H9 (cell line): ENCODE measurements at regions not wholly inside any gene's neighbourhood (a gene's known extent, or its start where the extent isn't known, plus 50 kb on each side); places are given as distances from the start of the nearest gene placed in this dataset.

ENCODE experiments used
- DNase-seq: peaks from one replicate; pipeline ENCODE4 v3.0.0-alpha.2; 2017
- H2AFZ ChIP-seq: one replicate; pipeline ENCODE4 v1.6.1; 2013; ENCODE audit warnings: mild to moderate bottlenecking, low read length, control low read depth, moderate library complexity
- H2AK5ac ChIP-seq: 2 replicates; pipeline ENCODE4 v1.6.1; 2013; ENCODE audit warnings: low read length, control low read depth, mixed read lengths; ENCODE audit not compliant: insufficient read length
- H2BK120ac ChIP-seq: one replicate; pipeline ENCODE4 v1.6.1; 2013; ENCODE audit warnings: low read depth, mild to moderate bottlenecking, low read length, control low read depth, inconsistent platforms; ENCODE audit not compliant: poor library complexity, severe bottlenecking
- H2BK12ac ChIP-seq: 2 replicates; pipeline ENCODE4 v1.6.1; 2013; ENCODE audit warnings: low read length, control low read depth, mixed read lengths, low read depth; ENCODE audit not compliant: insufficient read length
- H2BK15ac ChIP-seq: 2 replicates; pipeline ENCODE4 v1.6.1; 2013; ENCODE audit warnings: low read depth, low read length, control low read depth
- H2BK20ac ChIP-seq: one replicate; pipeline ENCODE4 v1.6.1; 2013; ENCODE audit warnings: low read depth, mild to moderate bottlenecking, low read length, control low read depth, inconsistent platforms; ENCODE audit not compliant: poor library complexity, severe bottlenecking
- H2BK5ac ChIP-seq: 2 replicates; pipeline ENCODE4 v1.6.1; 2013; ENCODE audit warnings: low read length, control low read depth, mixed read lengths; ENCODE audit not compliant: insufficient read length
- H3K14ac ChIP-seq: 2 replicates; pipeline ENCODE4 v1.6.1; 2013; ENCODE audit warnings: low read length, control low read depth; ENCODE audit not compliant: insufficient read depth
- H3K18ac ChIP-seq: 2 replicates; pipeline ENCODE4 v1.6.1; 2013; ENCODE audit warnings: low read depth, mild to moderate bottlenecking, mixed read lengths, low read length, control low read depth; ENCODE audit not compliant: insufficient read length
- H3K23ac ChIP-seq: 2 replicates; pipeline ENCODE4 v1.6.1; 2013; ENCODE audit warnings: low read length, control low read depth, mixed read lengths, low read depth; ENCODE audit not compliant: insufficient read length
- H3K23me2 ChIP-seq: 2 replicates; pipeline ENCODE4 v1.6.1; 2013; ENCODE audit warnings: low read depth, mild to moderate bottlenecking, mixed read lengths, low read length, control low read depth; ENCODE audit not compliant: insufficient read length, poor library complexity, severe bottlenecking
- H3K27ac ChIP-seq: 2 replicates; pipeline ENCODE4 v1.5.1; 2013; ENCODE audit warnings: low read length, control low read depth, mixed read lengths, low read depth; ENCODE audit not compliant: insufficient read length
- H3K27me3 ChIP-seq: 2 replicates; pipeline ENCODE4 v1.6.1; 2013; ENCODE audit warnings: low read length, control low read depth, inconsistent platforms; ENCODE audit not compliant: insufficient read depth
- H3K4ac ChIP-seq: 2 replicates; pipeline ENCODE4 v1.6.1; 2013; ENCODE audit warnings: low read depth, mild to moderate bottlenecking, control low read depth, inconsistent platforms, low read length, moderate library complexity
- H3K4me1 ChIP-seq: 2 replicates; pipeline ENCODE4 v1.6.1; 2013; ENCODE audit warnings: low read length, control low read depth, inconsistent platforms; ENCODE audit not compliant: insufficient read depth
- H3K4me2 ChIP-seq: 2 replicates; pipeline ENCODE4 v1.6.1; 2013; ENCODE audit warnings: low read length, control low read depth, mixed read lengths; ENCODE audit not compliant: insufficient read length, insufficient read depth
- H3K56ac ChIP-seq: 2 replicates; pipeline ENCODE4 v1.6.1; 2013; ENCODE audit warnings: low read depth, mild to moderate bottlenecking, mixed read lengths, low read length, control low read depth; ENCODE audit not compliant: insufficient read length
- H3K79me1 ChIP-seq: 2 replicates; pipeline ENCODE4 v1.6.1; 2013; ENCODE audit warnings: low read depth, mild to moderate bottlenecking, moderate library complexity, low read length, control low read depth, inconsistent platforms; ENCODE audit not compliant: insufficient read depth, poor library complexity, severe bottlenecking
- H3K79me2 ChIP-seq: 2 replicates; pipeline ENCODE4 v1.6.1; 2013; ENCODE audit warnings: low read length, control low read depth, inconsistent platforms; ENCODE audit not compliant: insufficient read depth
- H3K9ac ChIP-seq: 2 replicates; pipeline ENCODE4 v1.6.1; 2013; ENCODE audit warnings: low read length, control low read depth, mixed read lengths; ENCODE audit not compliant: insufficient read length; ENCODE audit errors: extremely low read depth
- H3K9me3 ChIP-seq: one replicate; pipeline ENCODE4 v1.6.1; 2013; ENCODE audit warnings: low read depth, low read length, inconsistent platforms; ENCODE audit not compliant: control insufficient read depth
- H3T11ph ChIP-seq: one replicate; pipeline ENCODE4 v1.6.1; 2013; ENCODE audit warnings: mild to moderate bottlenecking, low read length, control low read depth, inconsistent platforms
- H4K20me1 ChIP-seq: one replicate; pipeline ENCODE4 v1.6.1; 2013; ENCODE audit not compliant: control insufficient read depth, insufficient read length, insufficient read depth
- H4K5ac ChIP-seq: 2 replicates; pipeline ENCODE4 v1.6.1; 2013; ENCODE audit warnings: low read depth, mild to moderate bottlenecking, mixed read lengths, low read length, control low read depth; ENCODE audit not compliant: insufficient read length
- H4K8ac ChIP-seq: replicated peaks from 2 replicates; pipeline ENCODE4 v1.6.1; 2013; ENCODE audit warnings: low read length, control low read depth, mixed read lengths, low read depth; ENCODE audit not compliant: insufficient read length
- H4K91ac ChIP-seq: 2 replicates; pipeline ENCODE4 v1.6.1; 2013; ENCODE audit warnings: low read depth, mild to moderate bottlenecking, moderate library complexity, mixed read lengths, low read length, control low read depth; ENCODE audit not compliant: insufficient read length
- H3K27ac Mint-ChIP-seq, 3 experiments: 2 replicates in 2 of 3; 3 replicates in 1 of 3; pipeline ENCODE4 v1.8.0; 2020 to 2021; ENCODE audit warnings: mixed read lengths in 3 of 3, mild to moderate bottlenecking in 1 of 3, moderate library complexity in 1 of 3
- H3K27me3 Mint-ChIP-seq: 2 replicates; pipeline ENCODE4 v1.8.0; 2021; ENCODE audit warnings: low read depth, mild to moderate bottlenecking, moderate library complexity, mixed read lengths
- H3K36me3 Mint-ChIP-seq, 3 experiments: 2 replicates in 2 of 3; 3 replicates in 1 of 3; pipeline ENCODE4 v1.8.0; 2020 to 2021; ENCODE audit warnings: low read depth in 3 of 3, mixed read lengths in 3 of 3; ENCODE audit not compliant: insufficient read depth in 1 of 3
- H3K4me1 Mint-ChIP-seq, 2 experiments: 2 replicates each; pipeline ENCODE4 v1.8.0; 2020; ENCODE audit warnings: mixed read lengths in 2 of 2
- H3K4me3 Mint-ChIP-seq, 2 experiments: 2 replicates in 1 of 2; 3 replicates in 1 of 2; pipeline ENCODE4 v1.8.0; 2020 to 2021; ENCODE audit warnings: mild to moderate bottlenecking in 2 of 2, mixed read lengths in 2 of 2, moderate library complexity in 1 of 2
- H3K9me3 Mint-ChIP-seq, 2 experiments: 2 replicates in 1 of 2; 3 replicates in 1 of 2; pipeline ENCODE4 v1.8.0; 2020; ENCODE audit warnings: mild to moderate bottlenecking in 2 of 2, mixed read lengths in 2 of 2, moderate library complexity in 1 of 2
- whole genome bisulfite sequencing: extraction: QIAGEN DNeasy Blood & Tissue Kit; methylation state at CpG from one replicate; pipeline ENCODE4 v1.1.7; 2013; ENCODE audit warnings: missing lambda C conversion rate, low lambda C conversion rate, mixed read lengths; ENCODE audit not compliant: insufficient read length; ENCODE audit errors: extremely low coverage; 5-methylcytosine and 5-hydroxymethylcytosine counted together
- TF ChIP-seq, protein P1 (sequence below): fragments of 200-600 bp; sonication (generic); conservative IDR thresholded peaks from 3 replicates; pipeline ENCODE4 v1.8.0; 2021; ENCODE audit warnings: antibody characterized with exemption, mild to moderate bottlenecking

DNA sequence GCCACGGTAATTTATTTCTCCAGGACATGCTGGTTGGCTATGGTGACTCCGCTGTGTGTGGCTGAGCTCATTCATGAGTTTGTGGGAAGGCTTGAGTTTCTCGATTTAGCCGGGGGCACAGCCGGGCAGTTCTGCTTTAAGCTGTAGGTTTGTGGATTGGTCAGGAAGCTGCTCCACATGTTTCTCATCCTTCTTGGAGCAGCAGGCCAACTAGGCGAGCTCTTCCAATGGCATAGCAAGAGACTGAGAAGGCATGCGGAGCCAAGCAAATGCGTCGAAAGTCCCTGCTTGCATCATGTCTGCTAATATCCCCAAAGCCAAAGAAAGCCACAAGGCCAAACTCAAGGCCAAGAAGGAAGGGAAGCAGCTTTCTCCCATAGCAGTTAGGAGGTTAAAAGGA is 71.6 kb upstream of the GREM2 start:
- no peak overlapping the region for H4K5ac ChIP-seq

More for the DNA sequence above, 71.6 kb upstream of the GREM2 start:
- Mint-ChIP-seq H3K27me3 (no peaks in the 10 kb centered on the region), H3K9me3 (peaks cover 0 to 7% of the 10 kb centered on the region in 2 experiments; a peak in 4 of 5 replicates), H3K4me1 (0 out of 4 replicates have a peak, but pooled peaks cover 0 to under 1% of the 10 kb centered on the region in 2 experiments), H3K4me3 (no peak overlapping the region), H3K36me3 (peaks cover 0 to 4% (median 0%) of the 10 kb centered on the region in 3 experiments; a peak in 1 of 7 replicates), H3K27ac (no peak overlapping the region)
- H2AK5ac ChIP-seq, result no peak overlapping the region
- no peak for DNase-seq
- H2BK5ac ChIP-seq, result no peak overlapping the region
- WGBS, result no CpG with 5 or more reads among the region's 9 CpGs
- no peak overlapping the region for H4K8ac ChIP-seq
- no peak overlapping the region for H3K23ac ChIP-seq
- H2AFZ ChIP-seq, result no peak overlapping the region
- H4K91ac ChIP-seq, result no peak overlapping the region
- no peak overlapping the region for H3T11ph ChIP-seq
- no peaks in the 10 kb centered on the region for H4K20me1 ChIP-seq
- no peak overlapping the region for H3K56ac ChIP-seq
- no peaks in the 10 kb centered on the region for H3K23me2 ChIP-seq
- H3K27ac ChIP-seq, result no peak overlapping the region
- no peaks in the 10 kb centered on the region for H3K79me1 ChIP-seq
- no peak overlapping the region for H3K9ac ChIP-seq
- no peak overlapping the region for H2BK15ac ChIP-seq
- no peaks in the 10 kb centered on the region for H3K79me2 ChIP-seq
- H3K18ac ChIP-seq, result no peak overlapping the region
- H2BK120ac ChIP-seq, result no peak overlapping the region
- H2BK12ac ChIP-seq, result no peak overlapping the region
- TF ChIP-seq, protein P1, sequence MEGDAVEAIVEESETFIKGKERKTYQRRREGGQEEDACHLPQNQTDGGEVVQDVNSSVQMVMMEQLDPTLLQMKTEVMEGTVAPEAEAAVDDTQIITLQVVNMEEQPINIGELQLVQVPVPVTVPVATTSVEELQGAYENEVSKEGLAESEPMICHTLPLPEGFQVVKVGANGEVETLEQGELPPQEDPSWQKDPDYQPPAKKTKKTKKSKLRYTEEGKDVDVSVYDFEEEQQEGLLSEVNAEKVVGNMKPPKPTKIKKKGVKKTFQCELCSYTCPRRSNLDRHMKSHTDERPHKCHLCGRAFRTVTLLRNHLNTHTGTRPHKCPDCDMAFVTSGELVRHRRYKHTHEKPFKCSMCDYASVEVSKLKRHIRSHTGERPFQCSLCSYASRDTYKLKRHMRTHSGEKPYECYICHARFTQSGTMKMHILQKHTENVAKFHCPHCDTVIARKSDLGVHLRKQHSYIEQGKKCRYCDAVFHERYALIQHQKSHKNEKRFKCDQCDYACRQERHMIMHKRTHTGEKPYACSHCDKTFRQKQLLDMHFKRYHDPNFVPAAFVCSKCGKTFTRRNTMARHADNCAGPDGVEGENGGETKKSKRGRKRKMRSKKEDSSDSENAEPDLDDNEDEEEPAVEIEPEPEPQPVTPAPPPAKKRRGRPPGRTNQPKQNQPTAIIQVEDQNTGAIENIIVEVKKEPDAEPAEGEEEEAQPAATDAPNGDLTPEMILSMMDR, result no peak
- no peak overlapping the region for H3K4ac ChIP-seq
- no peak overlapping the region for H3K14ac ChIP-seq
- no peaks in the 10 kb centered on the region for H3K27me3 ChIP-seq
- H3K4me1 ChIP-seq, result no peaks in the 10 kb centered on the region
- H3K4me2 ChIP-seq, result no peak overlapping the region
- H2BK20ac ChIP-seq, result no peak overlapping the region
- H3K9me3 ChIP-seq, result no peaks in the 10 kb centered on the region
